ENCODE measurements at regions not wholly inside any gene's neighbourhood (a gene's known extent, or its start where the extent isn't known, plus 50 kb on each side); places are given as distances from the start of the nearest gene placed in this dataset.
"Not testable (repeated sequence)": the region's sequence is repeated elsewhere in the genome, so short reads cannot be mapped to it uniquely, and the experiment has no call there.

DNA sequence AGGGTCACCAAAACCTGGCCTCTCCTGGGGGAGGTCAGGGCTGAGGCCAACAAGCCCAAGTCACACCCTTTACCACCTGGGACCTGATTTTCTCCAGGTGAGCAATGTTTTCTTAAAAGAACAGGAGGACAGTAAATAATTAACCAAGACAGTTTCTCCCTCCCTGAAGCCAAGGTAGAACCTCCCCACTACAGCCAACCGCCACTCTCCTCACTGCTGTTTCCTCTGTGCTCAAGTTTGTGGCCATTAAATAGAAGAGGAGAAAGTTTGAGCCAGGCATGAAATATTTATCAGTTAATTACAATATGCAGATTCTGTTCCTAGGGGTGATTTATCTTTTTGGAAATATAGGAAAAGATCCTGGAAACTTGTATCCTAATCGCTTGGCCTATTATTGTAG lies 150.6 kb upstream of the ANKRD20A1 start:
- DNase-seq (ENCODE audit: low read depth in 3 of 3): not testable (repeated sequence)

DNA sequence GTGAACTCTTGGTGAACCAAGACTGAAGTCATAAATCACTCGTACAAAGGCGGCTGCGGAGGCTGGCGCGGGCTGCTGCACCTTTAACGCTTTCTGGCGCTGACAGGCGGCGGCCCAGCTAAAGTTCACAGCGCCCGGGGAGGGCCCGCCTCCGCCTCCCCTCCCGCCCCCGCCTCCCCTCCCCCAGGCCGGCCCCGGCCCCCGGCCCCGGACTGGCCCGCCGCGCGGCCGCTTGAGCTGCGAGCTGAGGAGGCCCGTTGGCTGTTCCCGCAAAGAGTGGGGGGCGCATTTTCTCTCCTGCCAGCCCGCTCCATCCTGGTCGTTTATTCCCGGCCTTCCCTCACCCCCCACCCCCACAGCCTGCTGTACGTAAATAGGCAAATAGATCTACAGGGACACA lies 147.3 kb upstream of the ANKRD20A1 start:
- DNase-seq (ENCODE audit: low read depth in 3 of 3): not testable (repeated sequence)

DNA sequence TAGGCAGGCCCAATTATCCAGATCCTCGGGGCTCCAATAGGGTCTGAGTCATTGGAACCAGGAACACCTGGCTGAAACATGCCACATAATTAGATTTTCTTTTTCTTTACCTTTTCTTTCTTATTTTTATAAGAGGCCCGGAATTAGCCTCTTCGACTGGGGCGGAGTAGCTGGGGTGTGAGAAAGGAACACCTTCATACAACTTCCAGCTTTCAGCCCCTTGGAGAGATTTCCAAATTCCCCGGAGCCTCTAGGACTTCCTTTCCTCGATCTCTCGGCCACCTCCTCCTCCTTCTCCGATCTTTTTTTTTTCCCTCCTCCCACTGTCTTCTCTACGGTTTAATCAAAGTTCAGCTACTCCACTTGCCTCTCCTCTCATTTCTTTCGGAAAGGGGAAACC lies 146.8 kb upstream of the ANKRD20A1 start:
- DNase-seq (ENCODE audit: low read depth in 3 of 3): not testable (repeated sequence)

DNA sequence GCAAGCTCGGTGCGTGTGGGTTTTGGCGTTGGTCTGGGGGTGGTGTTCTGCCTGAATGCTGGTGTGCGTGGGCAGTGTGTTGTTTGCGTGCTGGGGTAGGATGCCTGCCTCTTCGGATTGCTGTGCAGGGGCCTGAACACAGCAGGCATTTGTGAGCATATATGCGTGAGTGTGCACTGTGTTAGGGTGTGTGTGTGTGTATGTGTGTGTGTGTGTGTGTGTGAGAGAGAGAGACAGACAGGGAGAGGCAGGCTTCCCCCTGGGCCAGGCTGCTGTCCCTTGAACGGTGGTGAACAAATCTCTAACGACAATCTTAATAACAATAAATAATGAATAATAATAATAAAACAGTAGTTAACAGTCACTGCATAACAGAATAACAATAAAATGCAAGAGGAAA lies 145.8 kb upstream of the ANKRD20A1 start:
- DNase-seq (ENCODE audit: low read depth in 3 of 3): not testable (repeated sequence)

DNA sequence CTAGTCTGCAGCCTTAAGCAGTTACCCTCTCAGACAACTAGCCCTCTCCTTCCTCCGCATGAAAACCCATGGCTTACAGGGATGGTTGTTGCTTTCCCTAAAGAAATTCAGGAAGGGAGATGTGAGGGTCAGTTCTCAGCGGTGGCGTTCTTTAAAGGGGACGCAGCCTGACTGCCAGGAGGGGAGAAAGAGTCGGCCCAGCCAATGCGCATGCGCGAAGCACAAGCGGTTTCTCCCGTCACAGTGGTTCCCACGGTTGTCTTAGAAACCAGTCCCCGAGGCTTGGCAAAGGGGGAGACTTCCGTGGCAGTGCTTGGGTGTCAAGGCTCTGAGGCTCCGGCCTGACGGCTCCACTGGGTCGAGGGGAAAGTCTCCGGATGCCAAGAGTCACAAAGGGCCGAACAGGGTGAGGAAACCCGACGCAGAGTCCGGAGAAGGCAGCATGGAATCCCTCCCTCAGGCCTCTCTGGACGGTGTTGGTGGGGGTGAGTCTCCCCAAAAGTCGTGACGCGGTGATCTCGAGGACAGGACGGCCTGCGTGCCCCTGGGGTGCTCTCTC lies 140.8 kb upstream of the ANKRD20A1 start:
- DNase-seq (ENCODE audit: low read depth in 3 of 3): peak in 1 of 3 experiments; percentile 23

DNA sequence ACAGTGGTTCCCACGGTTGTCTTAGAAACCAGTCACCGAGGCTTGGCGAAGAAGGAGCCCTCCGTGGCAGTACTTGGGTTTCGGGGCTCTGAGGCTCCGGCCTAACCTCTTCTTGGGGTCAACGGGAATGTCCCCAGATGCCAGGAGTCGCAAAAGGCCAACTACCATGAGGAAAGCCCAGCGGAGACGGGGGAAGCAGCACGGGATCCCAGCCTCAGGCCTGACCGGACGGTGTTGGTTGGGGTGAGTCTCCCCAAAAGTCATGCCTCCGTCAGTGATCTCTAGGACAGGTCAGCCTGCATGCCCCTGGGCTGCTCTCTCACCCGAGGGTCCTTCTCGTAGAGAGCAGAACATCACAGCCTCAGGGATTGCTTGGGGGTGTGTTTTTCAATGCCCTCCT lies 138.2 kb upstream of the ANKRD20A1 start:
- DNase-seq (ENCODE audit: low read depth in 3 of 3): not testable (repeated sequence)

DNA sequence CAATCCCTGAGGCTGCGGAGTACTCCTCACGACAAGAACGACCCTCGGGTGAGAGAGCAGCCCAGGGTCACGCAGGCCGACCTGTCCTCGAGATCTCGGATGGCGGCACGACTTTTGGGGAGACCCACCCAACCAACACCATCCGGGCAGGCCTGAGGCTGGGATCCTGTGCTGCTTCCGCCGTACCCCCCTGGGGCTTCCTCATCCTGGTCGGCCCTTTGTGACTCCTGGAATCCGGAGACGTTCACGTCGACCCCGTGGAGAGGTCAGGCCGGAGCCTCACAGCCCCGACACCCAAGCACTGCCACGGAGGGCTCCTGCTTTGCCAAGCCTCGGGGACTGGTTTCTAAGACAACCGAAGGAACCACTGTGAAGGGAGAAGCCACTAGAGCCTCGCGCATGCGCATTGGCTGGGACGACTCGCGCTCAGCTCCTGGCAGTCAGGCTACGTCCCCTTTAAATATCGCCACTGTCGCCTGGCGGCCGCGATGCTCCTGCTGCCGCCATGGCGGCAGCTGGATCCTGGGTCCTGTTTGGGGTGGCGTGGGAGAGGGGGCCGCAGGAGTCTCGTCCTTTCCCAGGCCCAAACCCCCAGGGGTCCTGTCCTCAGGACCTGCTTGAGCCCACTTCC lies 136.2 kb upstream of the ANKRD20A1 start:
- not testable (repeated sequence) for DNase-seq (ENCODE audit: low read depth in 3 of 3)

DNA sequence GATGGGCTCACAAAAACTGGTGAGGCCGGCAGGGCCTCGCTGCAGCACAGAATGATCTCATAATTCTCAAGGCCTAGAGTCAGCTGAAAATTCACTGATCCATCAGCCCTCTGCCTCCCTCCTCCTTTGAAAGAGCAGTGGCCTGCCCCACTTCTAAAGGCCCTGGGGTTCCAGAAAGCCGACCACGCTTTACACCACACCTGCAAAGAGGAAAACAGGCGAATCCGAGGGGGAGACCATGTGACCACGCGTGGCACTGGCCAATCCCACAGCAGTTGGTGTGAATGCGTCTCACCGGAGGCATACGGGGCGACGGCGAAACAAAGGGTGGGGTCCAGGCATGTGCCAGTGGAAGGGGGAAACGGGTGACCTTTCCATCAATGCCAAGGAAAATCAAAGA lies 135.5 kb upstream of the ANKRD20A1 start:
- DNase-seq (ENCODE audit: low read depth in 3 of 3): not testable (repeated sequence)

DNA sequence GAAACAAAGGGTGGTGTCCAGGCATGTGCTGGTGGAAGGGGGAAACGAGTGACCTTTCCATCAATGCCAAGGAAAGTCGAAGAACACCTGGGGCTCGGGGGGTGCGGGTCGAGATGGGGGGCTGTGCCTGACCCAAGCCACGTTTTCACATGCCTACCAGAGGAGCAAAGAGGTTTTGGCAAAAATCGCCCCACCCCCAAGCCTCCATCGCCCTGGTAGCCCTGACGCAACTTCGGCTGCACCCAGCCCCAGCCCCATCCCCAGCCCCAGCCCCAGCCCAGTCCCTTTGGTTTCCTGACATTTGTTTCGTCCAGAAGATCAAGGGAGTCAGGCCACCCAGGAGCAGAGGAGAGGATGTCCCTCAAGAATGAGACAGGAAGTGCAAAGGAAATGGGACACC lies 133.8 kb upstream of the ANKRD20A1 start:
- DNase-seq (ENCODE audit: low read depth in 3 of 3): peak in 1 of 3 experiments; percentile 25

DNA sequence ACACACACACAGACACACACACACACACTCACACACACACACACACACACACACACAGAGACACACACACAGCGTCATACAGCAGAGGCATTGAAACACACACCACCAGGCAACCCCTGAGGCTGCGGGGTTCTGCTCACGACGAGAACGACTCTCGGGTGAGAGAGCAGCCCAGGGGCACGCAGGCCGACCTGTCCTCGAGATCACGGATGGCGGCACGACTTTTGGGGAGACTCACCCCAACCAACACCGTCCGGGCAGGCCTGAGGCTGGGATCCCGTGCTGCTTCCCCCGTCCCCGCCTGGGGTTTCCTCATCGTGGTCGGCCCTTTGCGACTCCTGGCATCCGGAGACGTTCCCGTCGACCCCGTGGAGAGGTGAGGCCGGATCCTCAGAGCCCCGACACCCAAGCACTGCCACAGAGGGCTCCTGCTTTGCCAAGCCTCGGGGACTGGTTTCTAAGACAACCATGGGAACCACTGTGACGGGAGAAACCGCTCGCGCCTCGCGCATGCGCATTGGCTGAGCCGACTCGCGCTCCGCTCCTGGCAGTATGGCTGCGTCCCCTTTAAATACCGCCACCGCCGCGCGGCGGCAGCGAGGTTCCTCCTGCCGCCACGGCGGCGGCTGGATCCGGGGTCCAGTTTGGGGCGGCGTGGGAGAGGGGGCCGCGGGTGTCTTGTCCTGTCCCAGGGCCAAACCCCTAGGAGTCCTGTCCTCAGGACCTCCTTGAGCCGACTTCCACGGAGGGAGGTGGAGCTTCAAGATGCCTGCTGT lies 132.3 kb upstream of the ANKRD20A1 start:
- DNase-seq (ENCODE audit: low read depth in 3 of 3): peak in 1 of 3 experiments; percentile 18

DNA sequence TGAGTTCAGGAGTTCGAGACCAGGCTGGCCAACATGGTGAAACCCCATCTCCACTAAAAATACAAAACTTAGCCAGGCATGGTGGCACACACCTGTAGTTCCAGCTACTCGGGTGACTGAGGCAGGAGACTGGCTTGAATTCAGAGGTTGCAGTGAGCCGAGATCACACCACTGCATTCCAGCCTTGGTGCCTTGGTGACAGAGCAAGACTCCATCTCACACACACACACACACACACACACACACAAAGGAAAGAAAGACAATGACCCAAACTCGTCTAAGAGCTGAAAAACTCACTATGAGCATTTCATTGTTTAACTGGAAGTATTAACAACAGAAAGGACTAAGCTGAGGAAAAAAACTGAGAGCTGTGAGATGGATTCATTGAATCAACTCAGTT lies 95.6 kb upstream of the ANKRD20A1 start:
- DNase-seq (ENCODE audit: low read depth in 3 of 3): not testable (repeated sequence)

DNA sequence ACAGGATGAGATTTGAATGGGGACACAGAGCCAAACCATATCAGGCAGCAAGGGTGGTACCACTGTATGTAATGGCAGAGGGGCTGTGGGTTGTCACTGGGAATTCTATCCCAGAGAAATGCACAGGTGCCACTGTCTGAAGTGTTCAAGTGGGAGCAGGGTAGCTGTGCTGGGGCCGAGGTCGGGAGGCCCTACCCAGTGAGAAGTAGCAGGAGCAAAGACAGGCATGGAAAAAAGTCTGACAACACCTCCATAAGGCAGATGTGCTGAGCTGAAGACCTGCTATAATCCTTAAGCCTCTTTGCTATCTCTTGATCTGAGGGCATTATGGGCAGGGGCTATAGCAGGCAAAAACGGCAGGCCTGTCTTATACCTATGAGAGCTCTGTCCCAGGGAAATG lies 86.9 kb upstream of the ANKRD20A1 start:
- not testable (repeated sequence) for DNase-seq (ENCODE audit: low read depth in 3 of 3)

DNA sequence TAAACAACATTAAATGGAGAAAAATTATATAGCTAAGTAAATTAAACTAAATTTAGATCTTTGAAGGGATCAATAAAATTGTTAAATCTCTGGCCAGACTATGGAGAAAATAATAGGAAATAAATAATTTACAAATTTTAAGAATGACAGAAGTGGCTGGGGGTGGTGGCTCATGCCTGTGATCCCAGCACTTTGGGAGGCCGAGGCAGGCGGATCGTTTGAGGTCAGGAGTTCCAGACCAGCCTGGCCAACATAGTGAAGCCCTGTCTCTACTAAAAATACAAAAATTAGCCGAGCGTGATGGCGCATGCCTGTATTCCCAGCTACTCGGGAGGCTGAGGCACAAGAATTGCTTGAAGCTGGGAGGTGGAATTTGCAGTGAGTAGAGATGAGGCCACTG lies 58.6 kb upstream of the ANKRD20A1 start:
- not testable (repeated sequence) for DNase-seq (ENCODE audit: low read depth in 3 of 3)

Data from stimulated activated CD4-positive, alpha-beta T cell treated with anti-CD3 and anti-CD28 coated beads, TNF-alpha, amount 100 ng/mL, for 4 hours (primary cell).